Body of pancreas (tissue), 4 donors: ENCODE measurements at regions not wholly inside any gene's neighbourhood (a gene's known extent, or its start where the extent isn't known, plus 50 kb on each side); places are given as distances from the start of the nearest gene placed in this dataset.

ENCODE experiments used
- POLR2A ChIP-seq, 3 donors: fragments of 450-650 bp; IDR thresholded peaks; one replicate each; pipeline ENCODE4 v1.6.1; 2016; ENCODE audit warnings: antibody characterized with exemption in 3 of 3, mild to moderate bottlenecking in 2 of 3
- TF ChIP-seq, protein P1 (sequence below), 7 experiments: fragments of 450-650 bp in 4 of 7; fragments of 200-600 bp in 3 of 7; sonication (generic) in 3 of 7; IDR thresholded peaks; one replicate each; pipeline ENCODE4 v1.5.1; 2016 to 2019; ENCODE audit warnings: antibody characterized with exemption in 7 of 7

DNA sequence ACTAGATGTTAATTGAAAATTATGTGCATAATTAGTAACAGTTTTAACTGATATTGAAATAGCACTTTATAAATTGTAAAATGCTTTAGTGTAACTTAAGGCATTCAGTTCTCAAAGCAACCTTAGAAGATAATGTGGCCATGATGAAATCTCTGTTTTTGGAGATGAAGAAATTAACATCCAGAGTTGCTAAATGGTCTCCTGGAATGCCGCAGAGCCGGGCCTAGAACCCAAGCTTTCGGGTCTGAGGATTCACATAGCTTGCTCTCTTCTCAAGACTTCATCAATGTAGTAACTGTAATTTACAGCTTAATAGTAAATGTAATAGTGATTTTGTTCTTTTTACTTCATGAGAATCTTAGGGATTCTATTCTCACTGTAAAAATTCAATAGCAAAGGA is 272.3 kb downstream of the HS3ST3A1 start:
- TF ChIP-seq, protein P1, sequence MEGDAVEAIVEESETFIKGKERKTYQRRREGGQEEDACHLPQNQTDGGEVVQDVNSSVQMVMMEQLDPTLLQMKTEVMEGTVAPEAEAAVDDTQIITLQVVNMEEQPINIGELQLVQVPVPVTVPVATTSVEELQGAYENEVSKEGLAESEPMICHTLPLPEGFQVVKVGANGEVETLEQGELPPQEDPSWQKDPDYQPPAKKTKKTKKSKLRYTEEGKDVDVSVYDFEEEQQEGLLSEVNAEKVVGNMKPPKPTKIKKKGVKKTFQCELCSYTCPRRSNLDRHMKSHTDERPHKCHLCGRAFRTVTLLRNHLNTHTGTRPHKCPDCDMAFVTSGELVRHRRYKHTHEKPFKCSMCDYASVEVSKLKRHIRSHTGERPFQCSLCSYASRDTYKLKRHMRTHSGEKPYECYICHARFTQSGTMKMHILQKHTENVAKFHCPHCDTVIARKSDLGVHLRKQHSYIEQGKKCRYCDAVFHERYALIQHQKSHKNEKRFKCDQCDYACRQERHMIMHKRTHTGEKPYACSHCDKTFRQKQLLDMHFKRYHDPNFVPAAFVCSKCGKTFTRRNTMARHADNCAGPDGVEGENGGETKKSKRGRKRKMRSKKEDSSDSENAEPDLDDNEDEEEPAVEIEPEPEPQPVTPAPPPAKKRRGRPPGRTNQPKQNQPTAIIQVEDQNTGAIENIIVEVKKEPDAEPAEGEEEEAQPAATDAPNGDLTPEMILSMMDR (IDR thresholded peaks at IDR 0.05) = no peak
- no peak for TF ChIP-seq POLR2A (IDR thresholded peaks at IDR 0.05)
